ENCODE measurements at regions not wholly inside any gene's neighbourhood (a gene's known extent, or its start where the extent isn't known, plus 50 kb on each side); places are given as distances from the start of the nearest gene placed in this dataset.

DNA sequence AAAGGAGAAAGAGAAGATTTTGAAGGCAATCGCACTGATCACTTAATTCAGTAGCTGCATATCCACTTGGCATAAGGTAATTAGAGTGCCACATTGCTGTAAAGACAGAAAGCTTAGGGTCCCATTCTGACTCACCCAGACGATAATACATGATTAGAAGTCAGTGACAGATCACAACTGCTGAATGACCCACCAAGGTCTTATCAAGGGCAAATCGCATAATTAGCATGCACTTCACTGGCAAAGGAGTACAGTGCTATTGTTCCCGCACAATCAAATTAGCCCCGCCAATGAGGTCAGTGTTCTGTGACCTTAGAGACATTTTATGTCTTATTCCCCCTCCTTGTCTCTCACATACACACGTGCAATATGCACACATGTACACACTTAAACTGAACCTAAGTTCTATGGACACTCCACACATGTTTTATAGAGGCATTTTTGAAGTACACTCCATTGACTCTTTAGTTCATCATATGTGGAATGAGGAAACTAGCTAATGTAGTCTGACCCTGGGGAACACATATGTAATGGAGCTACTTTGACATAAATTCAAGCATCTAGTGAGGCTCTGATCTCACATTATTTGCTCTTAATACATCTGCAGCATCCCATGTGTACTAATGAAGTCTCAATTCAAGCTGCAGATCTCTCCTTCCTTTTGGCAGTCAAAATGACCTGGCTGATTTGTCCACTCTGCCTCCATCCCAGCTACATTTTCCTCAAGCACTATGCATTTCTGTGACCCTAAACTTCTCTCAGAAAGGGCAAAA is 673.8 kb upstream of the FANCL start:
- no peak for DNase-seq

DNA sequence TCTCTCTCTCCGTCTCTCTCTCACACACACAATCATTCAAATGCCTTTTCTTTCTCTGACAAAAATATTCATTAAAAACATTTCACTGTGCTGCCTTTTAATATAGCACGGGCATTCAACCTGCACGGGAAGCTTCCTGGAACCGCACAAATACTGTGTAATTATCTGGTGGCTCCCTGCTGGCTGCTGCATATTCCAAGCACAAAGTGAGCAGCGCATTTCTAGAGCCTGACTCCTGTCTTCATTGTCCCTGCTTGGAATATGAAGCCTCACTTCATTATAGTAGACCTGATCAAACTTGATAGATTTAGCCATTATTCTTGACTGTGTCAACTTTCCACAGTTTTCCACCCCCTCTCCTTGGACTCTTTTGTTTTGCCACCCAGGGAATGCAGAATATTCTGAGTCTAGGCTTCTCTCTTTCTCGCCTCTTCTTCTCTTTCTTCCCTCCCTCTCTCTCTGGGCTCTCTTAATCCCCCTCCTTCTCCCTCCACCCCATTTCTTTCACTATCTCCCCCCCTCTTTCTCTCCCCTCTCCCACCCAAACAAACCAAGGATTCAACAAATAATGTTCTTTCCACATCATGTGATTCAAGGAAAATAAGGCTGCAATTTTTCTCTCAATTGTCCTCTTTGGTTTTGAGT is 672.1 kb upstream of the FANCL start:
- DNase-seq: no peak

DNA sequence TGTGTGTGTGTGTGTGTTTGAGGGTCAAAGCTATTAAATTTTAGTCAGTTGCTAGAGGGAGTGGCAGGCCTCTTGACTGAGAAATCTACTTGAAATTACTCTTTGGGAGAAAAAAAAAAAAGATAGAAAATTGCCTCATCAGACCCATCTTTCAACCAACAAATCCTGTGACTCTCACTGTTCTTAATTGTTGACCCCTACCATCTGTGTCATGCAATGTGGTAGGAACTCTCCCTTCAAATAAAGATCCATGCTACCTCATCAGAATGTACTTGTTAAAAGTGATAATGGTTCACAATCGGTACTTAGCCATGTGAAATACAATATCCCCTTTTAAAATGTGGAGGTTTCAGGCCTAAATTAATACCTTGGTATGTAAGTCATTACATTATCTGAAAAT is 670.8 kb upstream of the FANCL start:
- DNase-seq: no peak

DNA sequence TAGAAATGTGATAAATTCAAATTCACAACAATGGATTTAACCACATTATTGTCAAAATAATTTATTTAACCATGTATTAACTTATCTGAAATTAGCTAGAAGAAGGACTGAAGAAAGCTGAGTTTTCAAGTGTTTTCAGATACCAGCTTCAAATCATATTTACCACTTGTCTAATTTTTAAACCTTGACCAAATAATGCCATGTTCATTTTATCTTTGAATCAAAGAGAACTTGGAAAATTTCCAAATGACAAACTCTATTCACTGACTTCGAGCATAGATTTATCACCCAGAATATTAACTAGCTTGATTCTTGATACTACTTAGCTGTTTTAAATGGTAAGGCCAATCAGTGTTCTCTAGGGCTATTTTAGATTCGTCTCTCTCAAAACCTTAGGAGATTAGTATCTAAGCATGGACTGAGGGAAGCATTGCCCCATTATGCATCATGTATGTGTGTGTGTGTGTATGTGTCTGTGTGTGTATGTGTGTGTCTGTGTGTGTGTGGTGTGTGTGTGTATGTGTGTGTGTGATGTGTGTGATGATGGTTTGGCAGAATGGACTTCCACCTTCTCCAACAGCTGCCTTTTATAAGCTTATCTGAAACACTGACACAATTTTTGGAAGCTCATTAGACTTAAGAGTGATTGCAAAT is 667.5 kb upstream of the FANCL start:
- DNase-seq: no peak

DNA sequence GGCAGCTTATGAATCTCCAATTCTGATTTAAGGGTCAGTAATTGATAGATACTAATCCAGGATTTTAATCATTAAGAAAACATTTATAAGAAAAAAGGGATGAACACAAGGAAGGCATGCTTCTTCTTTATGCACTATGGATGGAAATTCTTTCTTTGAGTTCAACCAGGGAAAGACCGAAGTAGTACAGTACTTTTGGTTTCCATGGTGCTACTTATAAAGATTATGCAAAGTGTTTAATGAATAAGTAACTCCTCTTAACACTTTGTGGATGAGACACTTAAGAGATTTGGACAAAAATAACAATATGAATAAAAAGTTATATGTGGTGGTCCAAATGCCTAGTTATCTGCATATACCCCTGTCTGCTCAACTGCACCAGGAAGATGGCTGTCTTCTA is 666.5 kb upstream of the FANCL start:
- DNase-seq: no peak

DNA sequence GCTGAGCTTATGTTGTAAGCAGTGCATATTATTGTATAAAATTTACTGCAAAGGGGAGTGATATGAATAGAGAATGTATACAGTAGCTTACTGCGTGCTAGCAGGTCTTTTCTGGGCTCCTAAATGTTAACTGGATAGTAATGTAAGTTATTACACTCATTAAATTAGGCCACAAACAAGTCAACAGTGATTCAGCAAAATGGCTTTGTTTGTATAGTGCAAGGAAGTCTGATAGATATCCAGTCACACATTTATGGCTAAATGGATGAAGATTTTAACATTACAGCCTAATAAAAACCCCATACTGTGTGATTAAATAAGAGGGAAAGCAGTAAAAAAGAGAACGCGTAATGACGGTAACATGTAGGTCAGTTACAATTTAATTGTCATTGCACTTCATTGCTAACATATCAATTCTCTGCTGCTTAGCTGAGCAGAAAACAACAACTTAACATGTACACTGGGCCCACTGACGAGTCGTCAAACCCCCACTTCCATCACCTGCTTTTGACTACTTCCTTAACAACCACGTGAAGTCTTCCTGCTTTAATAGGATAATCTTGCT is 665.0 kb upstream of the FANCL start:
- no peak for DNase-seq

DNA sequence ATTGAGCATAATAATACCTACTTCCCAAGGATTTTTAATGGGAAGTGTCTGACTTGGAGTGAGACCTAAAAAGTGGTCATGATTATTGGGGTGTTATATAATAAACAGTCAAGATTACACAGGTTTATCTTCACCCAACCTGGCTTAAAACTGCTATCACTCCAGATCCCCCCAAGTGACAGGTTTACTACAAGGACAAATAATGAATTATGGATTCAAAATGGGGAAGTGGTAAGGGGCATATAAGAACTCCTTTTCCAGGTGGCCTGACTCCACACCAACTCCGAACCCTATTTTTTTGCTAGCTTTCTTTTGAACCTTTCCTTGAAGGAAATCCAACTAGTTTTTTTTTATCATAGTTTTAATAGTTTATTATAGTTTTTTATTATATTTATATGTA is 663.0 kb upstream of the FANCL start:
- DNase-seq: no peak

DNA sequence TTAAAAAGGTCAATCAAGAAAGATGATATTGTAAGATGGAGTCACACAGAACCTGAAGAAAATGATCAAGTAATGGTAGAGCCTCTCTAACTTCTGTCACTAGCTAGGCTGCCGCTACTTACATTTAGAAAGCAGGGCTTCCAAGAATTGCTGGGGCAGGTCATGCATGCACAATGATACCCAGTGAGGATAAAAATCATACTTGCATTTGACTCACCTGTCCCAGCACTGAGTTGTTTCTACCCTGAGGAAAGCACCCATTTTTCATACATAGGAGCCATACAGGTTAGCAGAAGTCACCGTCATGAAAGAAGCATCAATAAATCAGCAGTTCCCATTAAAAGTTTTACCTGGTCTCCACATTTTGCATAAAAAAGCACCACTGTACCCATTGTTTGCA is 662.3 kb upstream of the FANCL start:
- no peak for DNase-seq

DNA sequence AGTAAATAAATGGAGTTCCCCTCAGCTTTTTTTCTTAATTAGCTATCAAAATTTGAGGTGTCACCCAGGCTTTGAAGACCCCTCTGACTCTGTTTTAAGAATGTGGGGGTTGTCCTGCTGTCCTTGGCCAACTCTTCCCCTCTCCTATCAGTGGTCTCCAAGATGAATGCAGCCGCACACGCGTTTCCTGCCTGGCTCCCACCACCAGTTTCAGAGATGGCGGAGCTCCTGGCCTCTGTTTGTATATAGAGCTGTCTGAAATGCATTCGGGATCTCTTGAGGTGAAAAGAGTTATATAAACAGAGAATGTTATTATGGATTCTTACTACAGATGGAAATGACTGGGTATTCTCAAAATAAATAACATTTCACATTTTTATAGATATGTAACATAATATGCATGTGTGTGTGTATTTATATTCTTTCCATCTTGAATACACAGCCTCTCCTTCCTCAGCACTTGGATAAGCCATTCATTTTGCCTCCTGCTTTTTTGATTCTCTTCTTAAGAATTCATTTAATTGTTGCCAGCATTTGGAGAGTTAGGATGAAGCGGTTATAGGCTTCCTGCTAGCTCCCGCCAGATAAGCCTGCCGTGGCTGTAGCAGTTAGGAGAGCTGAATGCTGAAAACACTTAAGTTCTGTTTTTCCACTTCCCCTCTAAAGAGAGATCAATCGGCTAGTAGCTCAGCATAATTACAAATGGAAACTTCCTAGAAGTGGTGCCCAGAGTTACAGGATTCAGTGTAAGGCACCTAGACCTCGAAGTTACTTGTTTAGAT is 659.3 kb upstream of the FANCL start:
- DNase-seq: no peak

DNA sequence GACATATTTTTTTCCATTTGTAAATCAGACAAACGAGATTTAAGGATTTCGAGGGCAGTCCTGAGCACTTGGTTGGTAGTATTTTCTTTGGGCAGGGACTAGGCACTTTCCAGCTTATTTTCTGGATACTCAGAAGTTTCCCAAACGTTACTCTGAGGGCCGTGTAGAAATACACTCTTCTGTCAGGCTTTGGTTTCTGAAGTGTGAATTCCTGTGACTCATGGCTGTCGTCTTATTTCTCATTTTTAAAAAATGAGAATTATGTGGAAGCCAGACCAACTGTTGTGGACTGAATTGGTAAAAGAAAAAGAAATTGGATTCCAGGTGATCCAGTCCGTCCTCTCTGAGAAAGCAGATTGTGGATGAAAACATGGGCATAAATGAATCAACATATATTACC is 658.6 kb upstream of the FANCL start:
- DNase-seq: no peak

DNA sequence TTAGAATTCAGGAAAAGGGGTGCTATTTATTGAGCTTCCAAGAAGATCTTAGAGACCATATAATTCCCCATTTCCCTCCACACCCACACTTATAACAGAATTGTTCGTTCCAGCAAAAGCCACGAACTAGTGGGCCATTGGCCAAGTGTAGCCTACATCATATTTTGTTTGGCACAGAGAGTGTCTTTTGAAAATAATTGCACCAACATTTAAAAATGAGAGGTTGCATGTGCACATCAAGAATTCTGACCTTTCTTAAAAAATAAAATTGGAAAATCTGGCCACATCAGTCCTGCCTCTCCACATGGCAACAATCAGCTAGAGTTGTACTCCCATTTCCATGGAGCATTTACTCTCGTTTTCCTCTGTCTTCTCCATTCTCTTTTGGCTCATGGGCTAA is 655.5 kb upstream of the FANCL start:
- no peak for DNase-seq

DNA sequence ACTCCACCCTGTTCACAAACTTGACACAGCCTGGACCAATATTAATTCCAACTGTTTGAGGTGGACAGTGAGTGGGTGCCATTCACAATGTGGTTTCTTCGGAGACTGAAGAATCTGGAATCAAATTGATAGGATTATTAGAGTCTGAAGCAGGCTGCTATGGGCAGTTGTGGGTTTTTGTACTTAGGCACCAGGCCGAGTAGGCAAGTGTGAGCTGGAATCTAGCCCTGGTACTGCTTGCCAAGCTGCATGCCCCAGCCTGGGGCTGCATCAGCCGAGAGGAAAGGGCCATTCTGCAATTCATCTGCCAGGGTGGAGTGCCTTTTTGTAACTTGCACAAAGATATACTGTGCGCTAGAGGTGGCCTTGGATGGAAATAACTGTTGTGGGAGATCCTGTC is 654.7 kb upstream of the FANCL start:
- no peak for DNase-seq

DNA sequence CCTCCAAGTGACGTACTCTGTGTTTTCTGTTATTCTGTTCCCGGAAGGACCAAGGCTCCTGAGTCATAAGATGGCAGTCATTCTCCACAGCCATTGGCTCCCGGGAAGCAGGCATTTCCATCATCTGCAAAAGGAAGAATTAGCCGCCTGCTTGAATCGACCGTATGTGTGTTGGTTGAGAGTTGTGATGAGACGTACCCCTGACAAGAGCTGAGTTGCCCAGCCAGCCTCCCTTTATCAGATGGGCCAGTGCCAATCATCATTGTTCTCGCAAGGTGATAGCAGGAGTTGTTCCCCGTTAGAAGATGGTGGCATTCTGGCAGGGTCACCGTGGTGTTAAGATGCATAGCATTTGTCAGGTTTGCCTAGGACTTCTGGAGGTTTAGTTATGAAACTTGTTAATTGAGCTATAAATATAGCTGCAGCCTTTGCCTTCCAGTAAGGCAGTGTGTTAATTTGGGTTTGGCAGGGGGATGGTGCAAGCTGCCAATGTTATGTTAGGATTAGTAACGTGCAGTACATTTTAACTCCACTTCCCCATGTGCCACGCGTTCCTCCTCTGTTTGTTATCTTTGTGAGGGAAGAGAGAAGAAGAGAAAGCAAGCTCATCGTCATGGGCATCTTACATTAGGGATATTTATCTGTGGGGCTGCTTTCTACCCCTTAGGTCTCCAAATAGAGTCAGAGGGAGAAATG is 652.7 kb upstream of the FANCL start:
- no peak for DNase-seq

DNA sequence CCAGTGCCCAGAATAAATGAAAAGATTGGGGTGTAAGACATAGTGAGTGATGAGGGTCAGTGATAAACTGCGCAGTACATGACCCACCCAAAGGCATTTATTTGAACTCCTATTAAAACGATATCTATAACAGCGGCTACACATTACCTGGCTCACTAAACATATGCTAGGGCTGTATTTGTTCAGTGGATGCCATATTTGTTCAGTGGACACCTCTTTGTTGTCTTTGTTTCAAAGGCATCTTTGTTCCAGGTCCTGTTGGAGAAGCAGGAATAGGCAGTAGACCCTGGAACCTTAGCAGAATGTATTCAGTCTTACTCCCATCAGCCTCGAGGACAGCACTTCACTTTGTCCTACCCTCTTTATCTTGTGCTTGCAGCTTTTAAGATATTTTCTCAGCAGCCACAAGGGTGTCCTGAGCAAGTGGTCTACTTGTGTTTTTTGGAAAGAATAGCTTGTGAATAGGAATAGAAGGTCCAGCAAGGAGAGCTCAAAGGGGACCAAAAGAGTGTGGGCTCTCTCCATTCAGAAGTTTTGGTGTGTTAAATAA is 650.8 kb upstream of the FANCL start:
- no peak for DNase-seq

DNA sequence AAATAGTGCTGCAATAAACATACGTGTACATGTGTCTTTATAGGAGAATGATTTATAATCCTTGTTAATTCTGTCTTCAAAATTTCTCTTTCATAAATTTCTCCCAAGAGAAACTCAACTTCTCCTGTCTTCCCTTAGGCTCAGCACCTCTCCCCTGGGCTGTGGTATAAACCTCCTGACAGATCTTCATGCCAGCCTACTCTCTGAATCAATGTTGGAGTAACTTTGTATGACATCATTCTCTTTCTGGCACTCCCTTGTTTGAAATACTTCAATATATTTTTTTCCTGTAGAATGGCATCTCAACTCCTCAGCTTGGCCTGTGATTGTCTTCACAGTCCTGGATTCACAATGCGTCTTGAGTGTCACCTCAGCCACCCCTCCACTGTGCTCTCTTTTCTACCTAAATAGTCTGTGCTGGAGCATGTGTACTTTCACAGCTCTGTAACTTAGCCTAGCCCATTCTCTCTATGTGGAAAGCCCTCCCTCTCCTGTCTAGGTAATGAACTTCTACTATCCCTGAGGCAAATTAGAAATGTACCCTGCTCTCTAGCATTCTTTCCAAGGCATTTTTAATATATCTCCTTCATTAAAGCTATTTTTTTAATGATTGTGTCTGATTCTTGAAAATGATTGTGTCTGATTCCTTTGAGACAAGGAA is 649.9 kb upstream of the FANCL start:
- no peak for DNase-seq

DNA sequence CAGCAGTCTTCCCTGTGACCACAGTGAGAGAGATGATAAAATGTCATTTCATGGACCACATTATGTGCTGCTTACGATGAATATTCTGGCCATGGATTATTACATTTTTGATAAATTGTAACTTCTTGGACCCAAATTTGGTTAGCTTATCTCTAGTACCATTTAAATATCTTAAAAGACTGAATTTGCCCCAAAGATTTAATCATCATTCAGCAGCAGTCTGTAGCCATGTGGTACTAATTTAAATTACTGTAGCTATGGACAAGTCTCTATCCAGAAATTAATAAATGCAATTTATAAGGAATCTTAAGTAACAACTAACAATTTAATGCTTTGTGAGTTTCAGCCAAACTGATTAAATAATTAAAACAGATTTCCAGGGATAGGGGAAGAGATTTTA is 644.9 kb upstream of the FANCL start:
- DNase-seq: no peak

DNA sequence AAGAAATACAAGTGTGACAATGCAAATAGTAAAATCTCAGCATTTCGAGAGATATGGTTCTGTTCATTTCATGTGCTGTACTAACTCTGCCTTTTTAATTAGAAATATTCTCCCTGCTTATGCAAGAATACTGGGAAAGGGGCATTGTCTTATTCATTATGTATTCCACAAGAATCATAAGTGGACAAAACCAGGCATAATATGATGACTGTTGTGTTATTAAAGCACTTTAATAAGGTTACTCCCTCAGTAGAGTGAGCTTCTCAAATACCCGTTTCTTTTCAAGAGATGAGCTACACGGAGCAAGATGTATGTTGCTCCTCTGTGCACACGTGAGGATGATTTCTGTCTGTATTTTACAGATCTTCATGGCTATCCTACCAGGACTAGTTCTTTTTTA is 638.7 kb upstream of the FANCL start:
- DNase-seq: no peak

DNA sequence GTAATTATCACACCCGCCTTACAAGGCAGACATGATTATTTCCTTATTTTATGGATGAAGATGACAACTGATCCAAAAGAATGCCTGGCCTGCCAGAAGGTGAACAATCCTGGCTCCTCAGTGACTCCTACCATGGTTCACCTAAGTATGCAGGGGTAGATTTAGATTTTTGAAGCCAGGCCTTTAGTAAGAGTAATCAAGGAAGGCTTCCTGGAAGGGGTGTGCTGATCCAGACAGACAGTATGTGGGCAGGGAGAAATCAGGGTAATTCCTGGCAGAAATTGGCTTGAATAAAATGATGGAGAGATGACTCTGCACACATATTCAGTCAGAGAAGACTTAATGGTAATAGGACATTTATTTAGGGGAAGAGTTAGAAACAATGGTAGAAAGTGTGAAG is 637.7 kb upstream of the FANCL start:
- no peak for DNase-seq

DNA sequence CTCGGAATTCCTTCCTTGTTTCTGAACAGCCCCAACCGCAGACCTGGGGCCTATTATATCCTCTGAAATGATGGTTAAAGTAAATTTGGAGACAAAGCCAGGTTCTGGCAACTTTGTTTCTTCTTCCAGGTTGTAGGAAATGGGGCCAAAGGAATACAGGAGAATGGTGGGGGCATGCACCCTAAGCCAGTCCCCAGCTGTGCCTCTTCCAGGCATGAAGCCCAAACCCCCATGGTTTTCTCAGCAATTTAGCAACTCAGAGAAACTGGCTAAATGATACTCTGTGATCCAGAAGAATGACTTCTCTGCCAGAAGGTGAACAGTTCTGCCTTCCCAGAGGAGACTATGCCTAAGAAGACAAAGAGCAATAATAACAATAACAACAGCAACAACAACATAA is 635.0 kb upstream of the FANCL start:
- no peak for DNase-seq

DNA sequence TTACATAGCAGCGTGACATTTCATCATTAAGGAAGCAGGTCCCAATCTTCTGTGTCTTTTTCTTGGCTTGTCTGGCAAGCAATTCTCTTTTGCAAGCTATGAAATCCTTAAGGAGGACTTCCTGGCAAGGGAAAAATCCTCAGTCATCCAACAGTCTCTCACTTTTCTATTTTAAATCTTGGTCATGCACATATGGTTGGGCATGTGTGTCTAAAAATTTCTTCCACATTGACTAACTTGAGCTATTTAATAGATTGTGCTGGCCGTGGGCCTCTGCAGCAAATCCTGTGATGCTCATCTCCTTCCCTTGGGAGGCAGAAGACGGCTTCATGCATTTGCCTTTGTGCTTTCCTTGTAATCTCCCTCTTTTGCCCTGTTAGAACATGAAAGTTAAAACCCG is 634.3 kb upstream of the FANCL start:
- no peak for DNase-seq

DNA sequence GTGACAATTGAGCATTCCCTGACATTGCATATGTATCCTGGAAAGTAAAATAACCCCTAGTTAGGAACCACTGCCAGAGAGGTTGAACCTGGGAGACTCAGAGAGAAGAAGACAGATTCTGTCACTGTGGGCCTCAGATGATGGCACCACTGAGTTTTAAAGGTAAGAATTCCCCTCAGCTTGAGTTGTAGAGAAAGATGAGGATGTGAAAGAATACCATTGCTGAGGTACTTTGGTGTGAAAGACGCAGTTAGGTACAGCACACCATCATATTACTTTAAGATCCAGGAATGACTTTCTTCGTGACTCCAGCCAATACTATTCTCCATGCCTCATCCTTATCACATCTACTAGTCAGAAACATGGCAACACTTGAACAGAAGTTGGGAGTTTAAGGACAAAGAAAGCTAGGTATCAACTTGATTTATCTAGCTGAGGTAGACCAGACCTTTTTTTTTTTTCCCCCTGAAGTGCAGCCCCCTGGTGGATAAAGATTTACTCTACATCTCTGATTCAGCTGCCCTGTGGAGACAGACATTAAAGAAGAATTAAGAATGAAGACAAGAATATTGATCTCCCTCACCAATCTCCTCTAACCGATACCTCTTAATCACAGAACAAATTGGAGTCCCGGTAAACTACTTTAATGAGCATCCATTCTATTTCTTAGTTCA is 630.5 kb upstream of the FANCL start:
- no peak for DNase-seq
